Ascending aorta (tissue), 2 donors: ENCODE measurements at regions not wholly inside any gene's neighbourhood (a gene's known extent, or its start where the extent isn't known, plus 50 kb on each side); places are given as distances from the start of the nearest gene placed in this dataset.

Experiments
- DNase-seq, 2 donors: peaks; one replicate each; pipeline ENCODE4 v3.0.0-alpha.2; 2019; ENCODE audit warnings: low spot score in 2 of 2
- H3K27ac ChIP-seq, 2 donors: fragments of 200-600 bp; sonication (generic); one replicate each; pipeline ENCODE4 v1.5.1; 2016 to 2017; ENCODE audit warnings: mild to moderate bottlenecking in 1 of 2
- H3K27me3 ChIP-seq: fragments of 200-600 bp; sonication (generic); one replicate; pipeline ENCODE4 v1.5.1; 2017
- H3K36me3 ChIP-seq, 2 donors: fragments of 200-600 bp; sonication (generic); one replicate each; pipeline ENCODE4 v1.5.1; 2016
- H3K4me1 ChIP-seq, 2 donors: fragments of 200-600 bp; sonication (generic); one replicate each; pipeline ENCODE4 v1.5.1; 2016 to 2017; ENCODE audit warnings: mild to moderate bottlenecking in 1 of 2
- H3K4me3 ChIP-seq, 2 donors: fragments of 200-600 bp; sonication (generic); one replicate each; pipeline ENCODE4 v1.5.1; 2016 to 2017; ENCODE audit warnings: mild to moderate bottlenecking in 1 of 2
- H3K9me3 ChIP-seq, 2 donors: fragments of 200-600 bp; sonication (generic); one replicate each; pipeline ENCODE4 v1.5.1; 2016
- intact Hi-C: fragments of 100-400 bp; cut with DNase I; formaldehyde crosslinking; loops from one replicate; pipeline ENCODE4 v1.15.1; 2023
- TF ChIP-seq, protein P1 (sequence below), 3 experiments: fragments of 200-600 bp in 2 of 3; fragments of 450-650 bp in 1 of 3; sonication (generic) in 2 of 3; IDR thresholded peaks; one replicate each; pipeline ENCODE4 v1.5.1; 2016 to 2019; ENCODE audit warnings: antibody characterized with exemption in 3 of 3, mild to moderate bottlenecking in 1 of 3, moderate library complexity in 1 of 3

DNA sequence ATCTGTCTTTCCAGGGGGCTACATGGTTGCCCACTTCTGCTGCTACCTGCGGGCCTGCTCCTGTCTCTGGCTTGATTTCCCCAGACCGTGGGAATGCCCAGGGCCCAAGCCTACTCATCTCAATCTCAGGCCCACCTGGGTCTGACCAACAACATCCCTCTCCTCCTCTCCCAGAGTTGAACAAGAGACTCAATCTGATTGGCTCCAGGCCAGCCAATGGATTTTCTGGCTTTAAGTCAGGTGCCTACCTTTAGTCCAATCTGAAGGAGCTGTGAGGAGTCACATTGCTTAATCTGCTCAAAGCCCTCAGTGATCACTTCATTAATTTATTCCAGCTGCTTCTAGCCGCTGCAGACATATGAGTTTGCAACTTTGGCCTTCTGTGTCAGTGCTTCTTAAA, 162.4 kb upstream of the KCNG1 start:
- no peaks in the 10 kb centered on the region for H3K36me3 ChIP-seq
- H3K4me3 ChIP-seq = no peak overlapping the region
- no peak for DNase-seq
- TF ChIP-seq, protein P1, sequence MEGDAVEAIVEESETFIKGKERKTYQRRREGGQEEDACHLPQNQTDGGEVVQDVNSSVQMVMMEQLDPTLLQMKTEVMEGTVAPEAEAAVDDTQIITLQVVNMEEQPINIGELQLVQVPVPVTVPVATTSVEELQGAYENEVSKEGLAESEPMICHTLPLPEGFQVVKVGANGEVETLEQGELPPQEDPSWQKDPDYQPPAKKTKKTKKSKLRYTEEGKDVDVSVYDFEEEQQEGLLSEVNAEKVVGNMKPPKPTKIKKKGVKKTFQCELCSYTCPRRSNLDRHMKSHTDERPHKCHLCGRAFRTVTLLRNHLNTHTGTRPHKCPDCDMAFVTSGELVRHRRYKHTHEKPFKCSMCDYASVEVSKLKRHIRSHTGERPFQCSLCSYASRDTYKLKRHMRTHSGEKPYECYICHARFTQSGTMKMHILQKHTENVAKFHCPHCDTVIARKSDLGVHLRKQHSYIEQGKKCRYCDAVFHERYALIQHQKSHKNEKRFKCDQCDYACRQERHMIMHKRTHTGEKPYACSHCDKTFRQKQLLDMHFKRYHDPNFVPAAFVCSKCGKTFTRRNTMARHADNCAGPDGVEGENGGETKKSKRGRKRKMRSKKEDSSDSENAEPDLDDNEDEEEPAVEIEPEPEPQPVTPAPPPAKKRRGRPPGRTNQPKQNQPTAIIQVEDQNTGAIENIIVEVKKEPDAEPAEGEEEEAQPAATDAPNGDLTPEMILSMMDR (IDR thresholded peaks at IDR 0.05) = no peak
- no peaks in the 10 kb centered on the region for H3K9me3 ChIP-seq
- no peaks in the 10 kb centered on the region for H3K27me3 ChIP-seq
- intact Hi-C loops = no loop called here
- H3K4me1 ChIP-seq = no peaks in the 10 kb centered on the region
- H3K27ac ChIP-seq = no peak overlapping the region

GRCh38 chr20:51184289-51184688, 161.4 kb upstream of the KCNG1 start:
- no peaks in the 10 kb centered on the region for H3K4me1 ChIP-seq
- no peak overlapping the region for H3K4me3 ChIP-seq
- H3K36me3 ChIP-seq = no peaks in the 10 kb centered on the region
- TF ChIP-seq, protein P1 (IDR thresholded peaks at IDR 0.05) = no peak
- DNase-seq = no peak
- intact Hi-C loops = no loop called here
- no peak overlapping the region for H3K27ac ChIP-seq
- H3K27me3 ChIP-seq = no peaks in the 10 kb centered on the region
- H3K9me3 ChIP-seq = no peaks in the 10 kb centered on the region

- intact Hi-C loops = no loop called here
- no peaks in the 10 kb centered on the region for H3K9me3 ChIP-seq
- H3K4me3 ChIP-seq = no peak overlapping the region
- no peak for DNase-seq
- H3K4me1 ChIP-seq = no peaks in the 10 kb centered on the region
- H3K27me3 ChIP-seq = no peaks in the 10 kb centered on the region
- H3K27ac ChIP-seq = no peak overlapping the region
- TF ChIP-seq, protein P1 (IDR thresholded peaks at IDR 0.05) = no peak
- H3K36me3 ChIP-seq = no peaks in the 10 kb centered on the region
These were observed 160.5 kb upstream of the KCNG1 start for GRCh38 chr20:51183451-51183850.

GRCh38 chr20:51182571-51182970, 159.7 kb upstream of the KCNG1 start:
- Histone ChIP-seq H3K36me3 (no peaks in the 10 kb centered on the region), H3K9me3 (no peaks in the 10 kb centered on the region), H3K27ac (no peak overlapping the region), H3K4me1 (no peaks in the 10 kb centered on the region), H3K27me3 (no peaks in the 10 kb centered on the region), H3K4me3 (no peak overlapping the region)
- intact Hi-C loops = no loop called here
- DNase-seq = no peak
- TF ChIP-seq, protein P1 (IDR thresholded peaks at IDR 0.05) = no peak

DNA sequence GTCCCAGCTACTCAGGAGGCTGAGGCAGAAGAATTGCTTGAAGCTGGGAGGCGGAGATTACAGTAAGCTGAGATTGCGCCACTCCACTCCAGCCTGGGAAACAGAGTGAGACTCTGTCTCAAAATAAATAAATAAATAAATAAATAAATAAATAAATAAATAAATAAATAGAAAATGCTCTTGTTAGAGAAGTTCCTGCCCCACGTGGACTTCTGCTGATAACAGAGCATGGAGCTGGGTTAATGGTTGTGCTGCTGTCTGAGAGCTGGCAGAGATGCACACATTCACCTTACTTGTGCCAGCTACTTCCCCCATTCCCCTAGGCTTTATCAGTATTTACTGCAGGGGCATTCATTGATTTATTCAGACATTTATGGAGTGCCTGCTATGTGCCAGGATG, 155.2 kb upstream of the KCNG1 start:
- Histone ChIP-seq H3K9me3 (no peaks in the 10 kb centered on the region), H3K36me3 (no peaks in the 10 kb centered on the region), H3K27ac (no peak overlapping the region), H3K27me3 (no peaks in the 10 kb centered on the region), H3K4me3 (no peak overlapping the region), H3K4me1 (no peaks in the 10 kb centered on the region)
- intact Hi-C loops = no loop called here
- TF ChIP-seq, protein P1 (IDR thresholded peaks at IDR 0.05) = no peak
- DNase-seq = no peak

- H3K27ac ChIP-seq = no peak overlapping the region
- no peaks in the 10 kb centered on the region for H3K9me3 ChIP-seq
- DNase-seq = no peak
- H3K27me3 ChIP-seq = no peaks in the 10 kb centered on the region
- H3K4me1 ChIP-seq = no peaks in the 10 kb centered on the region
- H3K36me3 ChIP-seq = no peaks in the 10 kb centered on the region
- intact Hi-C loops = no loop called here
- TF ChIP-seq, protein P1 (IDR thresholded peaks at IDR 0.05) = no peak
- no peak overlapping the region for H3K4me3 ChIP-seq
These were observed 154.0 kb upstream of the KCNG1 start for GRCh38 chr20:51176876-51177275.
